ENCODE measurements at regions not wholly inside any gene's neighbourhood (a gene's known extent, or its start where the extent isn't known, plus 50 kb on each side); places are given as distances from the start of the nearest gene placed in this dataset.

DNA sequence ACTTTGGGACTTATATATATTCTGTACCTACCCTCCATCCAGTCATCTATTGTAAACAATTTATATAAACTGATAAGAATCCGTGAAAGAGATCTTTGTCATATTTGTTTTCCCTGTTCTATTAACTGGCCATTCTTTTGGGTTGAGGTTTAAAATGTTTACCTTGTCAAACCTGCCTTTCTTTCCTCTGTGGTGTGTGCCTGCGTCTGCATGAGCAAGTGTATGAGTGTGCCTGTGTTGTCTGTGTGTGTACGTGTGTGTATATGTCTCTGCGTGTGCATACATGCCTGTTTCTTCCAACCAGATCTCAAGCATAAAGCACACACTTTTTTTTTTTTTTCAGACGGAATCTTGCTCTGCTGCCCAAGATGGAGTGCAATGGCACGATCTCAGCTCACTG lies 201.5 kb downstream of the C16orf95 start:
- POLR2A ChIA-PET: no interaction called here
- TF ChIP-seq, protein P1, sequence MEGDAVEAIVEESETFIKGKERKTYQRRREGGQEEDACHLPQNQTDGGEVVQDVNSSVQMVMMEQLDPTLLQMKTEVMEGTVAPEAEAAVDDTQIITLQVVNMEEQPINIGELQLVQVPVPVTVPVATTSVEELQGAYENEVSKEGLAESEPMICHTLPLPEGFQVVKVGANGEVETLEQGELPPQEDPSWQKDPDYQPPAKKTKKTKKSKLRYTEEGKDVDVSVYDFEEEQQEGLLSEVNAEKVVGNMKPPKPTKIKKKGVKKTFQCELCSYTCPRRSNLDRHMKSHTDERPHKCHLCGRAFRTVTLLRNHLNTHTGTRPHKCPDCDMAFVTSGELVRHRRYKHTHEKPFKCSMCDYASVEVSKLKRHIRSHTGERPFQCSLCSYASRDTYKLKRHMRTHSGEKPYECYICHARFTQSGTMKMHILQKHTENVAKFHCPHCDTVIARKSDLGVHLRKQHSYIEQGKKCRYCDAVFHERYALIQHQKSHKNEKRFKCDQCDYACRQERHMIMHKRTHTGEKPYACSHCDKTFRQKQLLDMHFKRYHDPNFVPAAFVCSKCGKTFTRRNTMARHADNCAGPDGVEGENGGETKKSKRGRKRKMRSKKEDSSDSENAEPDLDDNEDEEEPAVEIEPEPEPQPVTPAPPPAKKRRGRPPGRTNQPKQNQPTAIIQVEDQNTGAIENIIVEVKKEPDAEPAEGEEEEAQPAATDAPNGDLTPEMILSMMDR (conservative IDR thresholded peaks at IDR 0.05; ENCODE audit: low read length): no peak
- TF ChIP-seq EZH2phosphoT487 (IDR thresholded peaks at IDR 0.05; ENCODE audit: borderline replicate concordance, low read depth, low read length): no peak

GRCh38 chr16:87117936-87118335 lies 199.3 kb downstream of the C16orf95 start:
- no peaks in the 10 kb centered on the region for H4K20me1 ChIP-seq (ENCODE audit: insufficient read depth, low read length)
- ChIA-PET CTCF (ENCODE audit: unreplicated experiment) (no interaction called here), POLR2A (no interaction called here)
- intact Hi-C loops (cut with micrococcal nuclease; ENCODE audit: unreplicated experiment): no loop called here
- no peak overlapping the region for H2AFZ ChIP-seq (ENCODE audit: low read length)
- H3K79me2 ChIP-seq (ENCODE audit: insufficient read depth, low read depth, low read length): no peaks in the 10 kb centered on the region
- H3K9me2 ChIP-seq (ENCODE audit: insufficient read depth, low read length): no peaks in the 10 kb centered on the region
- no peaks in the 10 kb centered on the region for H3K36me3 ChIP-seq (ENCODE audit: insufficient read depth, low read length)
- TF ChIP-seq, protein P1 (conservative IDR thresholded peaks at IDR 0.05; ENCODE audit: low read length): no peak
- TF ChIP-seq EZH2phosphoT487 (IDR thresholded peaks at IDR 0.05; ENCODE audit: borderline replicate concordance, low read depth, low read length): no peak
- BruUV-seq (replicated peaks): no TSS peak
- H3K4me1 ChIP-seq (ENCODE audit: insufficient read depth, low read length, poor library complexity, severe bottlenecking): no peaks in the 10 kb centered on the region
- no peak for DNase-seq (ENCODE audit: low spot score)
- H3K9me3 ChIP-seq (ENCODE audit: low read length): no peaks in the 10 kb centered on the region
- H3K4me3 ChIP-seq (ENCODE audit: low read depth, low read length, poor library complexity, severe bottlenecking): no peak overlapping the region
- H3K4me2 ChIP-seq (ENCODE audit: low read length): no peak overlapping the region
- H3K27ac ChIP-seq (ENCODE audit: low read depth, low read length, poor library complexity, severe bottlenecking): no peak overlapping the region

More for the DNA sequence above, 201.5 kb downstream of the C16orf95 start:
- CTCF ChIA-PET (ENCODE audit: unreplicated experiment): no interaction called here
- H3K27ac ChIP-seq (ENCODE audit: low read depth, low read length, poor library complexity, severe bottlenecking): no peak overlapping the region
- H3K4me1 ChIP-seq (ENCODE audit: insufficient read depth, low read length, poor library complexity, severe bottlenecking): no peaks in the 10 kb centered on the region
- H2AFZ ChIP-seq (ENCODE audit: low read length): no peak overlapping the region
- H3K9me2 ChIP-seq (ENCODE audit: insufficient read depth, low read length): no peaks in the 10 kb centered on the region
- no peaks in the 10 kb centered on the region for H3K36me3 ChIP-seq (ENCODE audit: insufficient read depth, low read length)
- no peaks in the 10 kb centered on the region for H3K9me3 ChIP-seq (ENCODE audit: low read length)
- no peaks in the 10 kb centered on the region for H4K20me1 ChIP-seq (ENCODE audit: insufficient read depth, low read length)
- intact Hi-C loops (cut with micrococcal nuclease; ENCODE audit: unreplicated experiment): no loop called here
- DNase-seq (ENCODE audit: low spot score): no peak
- no TSS peak for BruUV-seq (replicated peaks)
- H3K79me2 ChIP-seq (ENCODE audit: insufficient read depth, low read depth, low read length): no peaks in the 10 kb centered on the region
- H3K4me2 ChIP-seq (ENCODE audit: low read length): no peak overlapping the region
- H3K4me3 ChIP-seq (ENCODE audit: low read depth, low read length, poor library complexity, severe bottlenecking): no peak overlapping the region

DNA sequence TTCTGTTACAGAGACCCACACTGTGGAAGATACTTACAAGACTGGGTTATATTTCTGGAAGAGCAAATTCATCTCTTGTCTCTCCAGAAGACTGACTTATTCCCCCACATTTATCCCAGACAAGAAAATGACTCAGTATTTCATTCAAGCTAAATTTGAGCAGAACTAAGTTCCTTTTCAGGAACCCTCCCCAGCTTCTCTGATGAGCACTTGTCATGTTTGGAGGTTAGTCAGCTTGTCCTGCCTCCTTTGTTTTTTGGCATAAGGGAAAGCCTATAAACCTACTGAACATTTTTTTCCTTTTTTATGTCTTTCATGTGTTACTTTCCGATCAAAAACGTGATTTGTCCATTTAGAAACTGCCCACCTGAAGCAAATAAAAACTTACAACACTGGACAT lies 198.0 kb downstream of the C16orf95 start:
- intact Hi-C loops (cut with micrococcal nuclease; ENCODE audit: unreplicated experiment): no loop called here
- CTCF ChIA-PET (ENCODE audit: unreplicated experiment): no interaction called here

More for the DNA sequence above, 198.0 kb downstream of the C16orf95 start:
- Histone ChIP-seq H2AFZ (ENCODE audit: low read length) (no peak overlapping the region), H3K79me2 (ENCODE audit: insufficient read depth, low read depth, low read length) (no peaks in the 10 kb centered on the region), H3K9me3 (ENCODE audit: low read length) (no peaks in the 10 kb centered on the region), H3K9me2 (ENCODE audit: insufficient read depth, low read length) (no peaks in the 10 kb centered on the region), H3K27ac (ENCODE audit: low read depth, low read length, poor library complexity, severe bottlenecking) (no peak overlapping the region), H3K36me3 (ENCODE audit: insufficient read depth, low read length) (no peaks in the 10 kb centered on the region), H4K20me1 (ENCODE audit: insufficient read depth, low read length) (no peaks in the 10 kb centered on the region), H3K4me2 (ENCODE audit: low read length) (no peak overlapping the region), H3K4me3 (ENCODE audit: low read depth, low read length, poor library complexity, severe bottlenecking) (no peak overlapping the region), H3K4me1 (ENCODE audit: insufficient read depth, low read length, poor library complexity, severe bottlenecking) (no peaks in the 10 kb centered on the region)
- DNase-seq (ENCODE audit: low spot score): no peak
- no TSS peak for BruUV-seq (replicated peaks)
- POLR2A ChIA-PET: no interaction called here
- TF ChIP-seq, protein P1 (conservative IDR thresholded peaks at IDR 0.05; ENCODE audit: low read length): no peak

All from OCI-LY7 (cell line).